CD4-positive, alpha-beta T cell (primary cell): ENCODE measurements at regions not wholly inside any gene's neighbourhood (a gene's known extent, or its start where the extent isn't known, plus 50 kb on each side); places are given as distances from the start of the nearest gene placed in this dataset.

ENCODE experiments used
- ATAC-seq: fragments of 200-7000 bp; cut with Tn5 transposase; one replicate; pipeline ENCODE4 v1.10.0; 2022; ENCODE audit warnings: mild to moderate bottlenecking; ENCODE audit not compliant: poor library complexity
- CTCF ChIA-PET: fragments of 350-600 bp; sonication (Branson Sonifier 250); formaldehyde crosslinking; loops from one replicate; lab custom pipeline; 2021; ENCODE audit warnings: antibody characterized with exemption, inconsistent platforms; lab: Charles Lee
- POLR2A ChIA-PET: fragments of 350-600 bp; sonication (Branson Sonifier 250); formaldehyde crosslinking; loops from one replicate; lab custom pipeline; 2021; ENCODE audit warnings: antibody characterized with exemption, inconsistent platforms; lab: Charles Lee
- DNase-seq, 14 experiments: peaks; one replicate each; pipeline ENCODE4 v3.0.0-alpha.2; 2013 to 2020; ENCODE audit warnings: mixed read lengths in 2 of 14
- H3K27ac ChIP-seq, 2 donors: one replicate each; pipeline versions ENCODE4 v1.5.1 to v1.7.0; 2013; ENCODE audit warnings: low read length in 2 of 2, low read depth in 1 of 2, mild to moderate bottlenecking in 1 of 2
- H3K27me3 ChIP-seq, 2 experiments: 1 replicate in 1 of 2; 2 replicates in 1 of 2; pipeline versions ENCODE4 v1.6.1 to v1.7.0; 2013; ENCODE audit warnings: low read length in 2 of 2, control low read depth in 1 of 2, mild to moderate bottlenecking in 1 of 2, moderate library complexity in 1 of 2; ENCODE audit not compliant: insufficient read depth in 2 of 2, control insufficient read depth in 1 of 2
- H3K36me3 ChIP-seq: one replicate; pipeline ENCODE4 v1.6.1; 2013; ENCODE audit warnings: low read length, control low read depth; ENCODE audit not compliant: insufficient read depth
- H3K4me1 ChIP-seq: one replicate; pipeline ENCODE4 v1.6.1; 2013; ENCODE audit warnings: low read length, control low read depth; ENCODE audit not compliant: insufficient read depth
- H3K4me3 ChIP-seq: one replicate; pipeline ENCODE4 v1.5.1; 2013; ENCODE audit warnings: mild to moderate bottlenecking, low read length, moderate library complexity
- H3K9me3 ChIP-seq, 2 experiments: 1 replicate in 1 of 2; 2 replicates in 1 of 2; pipeline versions ENCODE4 v1.6.1 to v1.7.0; 2013; ENCODE audit warnings: low read length in 2 of 2, mild to moderate bottlenecking in 2 of 2, control low read depth in 1 of 2, moderate library complexity in 1 of 2; ENCODE audit not compliant: control insufficient read depth in 1 of 2, insufficient read depth in 1 of 2
- H3K27ac Mint-ChIP-seq: one replicate; pipeline ENCODE4 v1.8.0; 2020; ENCODE audit warnings: mixed read lengths
- H3K27me3 Mint-ChIP-seq: one replicate; pipeline ENCODE4 v1.8.0; 2021; ENCODE audit warnings: mixed read lengths
- H3K36me3 Mint-ChIP-seq: one replicate; pipeline ENCODE4 v1.8.0; 2021; ENCODE audit warnings: low read depth, mixed read lengths
- H3K4me1 Mint-ChIP-seq: one replicate; pipeline ENCODE4 v1.8.0; 2021; ENCODE audit warnings: low read depth, mixed read lengths
- H3K4me3 Mint-ChIP-seq: one replicate; pipeline ENCODE4 v1.8.0; 2020; ENCODE audit warnings: mild to moderate bottlenecking, mixed read lengths
- H3K9me3 Mint-ChIP-seq: one replicate; pipeline ENCODE4 v1.8.0; 2020; ENCODE audit warnings: mixed read lengths
- CTCF ChIP-seq: fragments of 200-600 bp; IDR thresholded peaks from one replicate; pipeline ENCODE4 v1.8.0; 2022; ENCODE audit warnings: antibody characterized with exemption, mild to moderate bottlenecking
- intact Hi-C, 2 experiments: fragments of 100-400 bp; cut with DNase I in 1 of 2; cut with micrococcal nuclease in 1 of 2; formaldehyde crosslinking; loops; one replicate each; pipeline versions ENCODE4 v1.15.1 to v1.9.0; 2023 to 2025; cut with DNase I, micrococcal nuclease

- DNase-seq, result no peak
- Histone ChIP-seq H3K36me3 (no peaks in the 10 kb centered on the region), H3K27me3 (no peaks in the 10 kb centered on the region), H3K27ac (no peak overlapping the region), H3K4me1 (peaks cover 5% of the 10 kb centered on the region), H3K9me3 (peaks cover 2 to 5% of the 10 kb centered on the region in 2 experiments), H3K4me3 (no peak overlapping the region)
- Mint-ChIP-seq H3K4me1 (peaks cover 8% of the 10 kb centered on the region), H3K27me3 (peaks cover 11% of the 10 kb centered on the region), H3K27ac (no peak overlapping the region), H3K4me3 (no peak overlapping the region), H3K9me3 (peaks cover 6% of the 10 kb centered on the region), H3K36me3 (no peaks in the 10 kb centered on the region)
- ChIA-PET POLR2A (no interaction called here), CTCF (no interaction called here)
- intact Hi-C loops, result no loop called here
- ATAC-seq, result no peak
- TF ChIP-seq CTCF, result no peak
Measured at GRCh38 chr1:84073266-84073665, 70.8 kb upstream of the PRKACB start.

GRCh38 chr1:84069236-84069845, 70.4 kb upstream of the TTLL7 start:
- POLR2A ChIA-PET, result no interaction called here
- H3K4me3 Mint-ChIP-seq, result no peak overlapping the region
- intact Hi-C loops, result no loop called here

GRCh38 chr1:84062496-84062895, 63.6 kb upstream of the TTLL7 start:
- Histone ChIP-seq H3K9me3 (no peaks in the 10 kb centered on the region), H3K27me3 (peaks cover 3 to 6% of the 10 kb centered on the region in 2 experiments), H3K27ac (no peak overlapping the region), H3K36me3 (no peaks in the 10 kb centered on the region), H3K4me3 (no peak overlapping the region), H3K4me1 (no peaks in the 10 kb centered on the region)
- intact Hi-C loops, result no loop called here
- Mint-ChIP-seq H3K4me1 (no peaks in the 10 kb centered on the region), H3K4me3 (no peak overlapping the region), H3K27me3 (peaks cover 29% of the 10 kb centered on the region), H3K9me3 (no peaks in the 10 kb centered on the region), H3K36me3 (no peaks in the 10 kb centered on the region), H3K27ac (no peak overlapping the region)
- DNase-seq (no peak), ATAC-seq (no peak)
- ChIA-PET CTCF (no interaction called here), POLR2A (no interaction called here)
- TF ChIP-seq CTCF, result no peak

More at GRCh38 chr1:84069236-84069845, 70.4 kb upstream of the TTLL7 start:
- peaks cover 2 to 3% of the 10 kb centered on the region in 2 experiments for H3K27me3 ChIP-seq
- H3K36me3 ChIP-seq, result no peaks in the 10 kb centered on the region
- peaks cover 31% of the 10 kb centered on the region for H3K27me3 Mint-ChIP-seq
- CTCF ChIA-PET, result no interaction called here
- ATAC-seq, result no peak
- DNase-seq, result no peak
- no peaks in the 10 kb centered on the region for H3K4me1 Mint-ChIP-seq
- H3K27ac ChIP-seq, result no peak overlapping the region
- TF ChIP-seq CTCF, result no peak
- peaks cover 6% of the 10 kb centered on the region for H3K9me3 Mint-ChIP-seq
- H3K27ac Mint-ChIP-seq, result no peak overlapping the region
- H3K9me3 ChIP-seq, result peaks cover 3 to 5% of the 10 kb centered on the region in 2 experiments
- no peaks in the 10 kb centered on the region for H3K36me3 Mint-ChIP-seq
- no peaks in the 10 kb centered on the region for H3K4me1 ChIP-seq
- no peak overlapping the region for H3K4me3 ChIP-seq
